GM19452 (cell line): ENCODE measurements at regions not wholly inside any gene's neighbourhood (a gene's known extent, or its start where the extent isn't known, plus 50 kb on each side); places are given as distances from the start of the nearest gene placed in this dataset.
"Not testable (repeated sequence)": the region's sequence is repeated elsewhere in the genome, so short reads cannot be mapped to it uniquely, and the experiment has no call there.

Experiments
- ATAC-seq: cut with Tn5 transposase; IDR thresholded peaks from one replicate; pipeline ENCODE4 v1.9.1; 2021; ENCODE audit not compliant: unreplicated experiment

- no peak for ATAC-seq
These were observed 898.9 kb upstream of the MIR17HG start for GRCh38 chr13:90448466-90449037.

- ATAC-seq: no peak
These were observed 894.1 kb upstream of the MIR17HG start for GRCh38 chr13:90453342-90453741.

GRCh38 chr13:90454002-90454636 lies 893.4 kb upstream of the MIR17HG start:
- no peak for ATAC-seq

GRCh38 chr13:90455067-90455466 lies 892.4 kb upstream of the MIR17HG start:
- ATAC-seq: no peak

- no peak for ATAC-seq
These were observed 891.7 kb upstream of the MIR17HG start for GRCh38 chr13:90455823-90456222.

- ATAC-seq: no peak
These were observed 886.1 kb upstream of the MIR17HG start for GRCh38 chr13:90461398-90461797.

- ATAC-seq: no peak
These were observed 870.3 kb upstream of the MIR17HG start for GRCh38 chr13:90477216-90477615.

GRCh38 chr13:90483906-90484305 lies 863.6 kb upstream of the MIR17HG start:
- no peak for ATAC-seq

- ATAC-seq: no peak
These were observed 862.1 kb upstream of the MIR17HG start for GRCh38 chr13:90485436-90485835.

GRCh38 chr13:90492872-90493271 lies 854.6 kb upstream of the MIR17HG start:
- ATAC-seq: no peak

- no peak for ATAC-seq
These were observed 853.8 kb upstream of the MIR17HG start for GRCh38 chr13:90493667-90494066.

- not testable (repeated sequence) for ATAC-seq
These were observed 852.6 kb upstream of the MIR17HG start for GRCh38 chr13:90494849-90495248.

GRCh38 chr13:90498096-90498495 lies 849.4 kb upstream of the MIR17HG start:
- ATAC-seq: no peak

- no peak for ATAC-seq
These were observed 848.7 kb upstream of the MIR17HG start for GRCh38 chr13:90498816-90499215.

- no peak for ATAC-seq
These were observed 846.9 kb upstream of the MIR17HG start for GRCh38 chr13:90500569-90500968.

- ATAC-seq: no peak
These were observed 845.3 kb upstream of the MIR17HG start for GRCh38 chr13:90502153-90502552.

GRCh38 chr13:90502762-90503161 lies 844.7 kb upstream of the MIR17HG start:
- no peak for ATAC-seq

GRCh38 chr13:90510319-90510718 lies 837.2 kb upstream of the MIR17HG start:
- ATAC-seq: no peak

- no peak for ATAC-seq
These were observed 835.6 kb upstream of the MIR17HG start for GRCh38 chr13:90511903-90512302.

- ATAC-seq: not testable (repeated sequence)
These were observed 832.8 kb upstream of the MIR17HG start for GRCh38 chr13:90514712-90515111.

- ATAC-seq: no peak
These were observed 829.1 kb upstream of the MIR17HG start for GRCh38 chr13:90518417-90518816.

- ATAC-seq: no peak
These were observed 828.3 kb upstream of the MIR17HG start for GRCh38 chr13:90519157-90519556.

GRCh38 chr13:90526711-90527110 lies 820.8 kb upstream of the MIR17HG start:
- no peak for ATAC-seq
